ENCODE measurements at regions not wholly inside any gene's neighbourhood (a gene's known extent, or its start where the extent isn't known, plus 50 kb on each side); places are given as distances from the start of the nearest gene placed in this dataset.

GRCh38 chr10:2303169-2303568, 565.8 kb upstream of the ADARB2 start:
- no peak for TF ChIP-seq POLR2AphosphoS5 (IDR thresholded peaks at IDR 0.05)
- TF ChIP-seq CTCF (IDR thresholded peaks at IDR 0.05), result no peak
